ENCODE measurements at regions not wholly inside any gene's neighbourhood (a gene's known extent, or its start where the extent isn't known, plus 50 kb on each side); places are given as distances from the start of the nearest gene placed in this dataset.
A peak's percentile ranks its signal among the peaks of the same experiment; 100 is the strongest.

DNA sequence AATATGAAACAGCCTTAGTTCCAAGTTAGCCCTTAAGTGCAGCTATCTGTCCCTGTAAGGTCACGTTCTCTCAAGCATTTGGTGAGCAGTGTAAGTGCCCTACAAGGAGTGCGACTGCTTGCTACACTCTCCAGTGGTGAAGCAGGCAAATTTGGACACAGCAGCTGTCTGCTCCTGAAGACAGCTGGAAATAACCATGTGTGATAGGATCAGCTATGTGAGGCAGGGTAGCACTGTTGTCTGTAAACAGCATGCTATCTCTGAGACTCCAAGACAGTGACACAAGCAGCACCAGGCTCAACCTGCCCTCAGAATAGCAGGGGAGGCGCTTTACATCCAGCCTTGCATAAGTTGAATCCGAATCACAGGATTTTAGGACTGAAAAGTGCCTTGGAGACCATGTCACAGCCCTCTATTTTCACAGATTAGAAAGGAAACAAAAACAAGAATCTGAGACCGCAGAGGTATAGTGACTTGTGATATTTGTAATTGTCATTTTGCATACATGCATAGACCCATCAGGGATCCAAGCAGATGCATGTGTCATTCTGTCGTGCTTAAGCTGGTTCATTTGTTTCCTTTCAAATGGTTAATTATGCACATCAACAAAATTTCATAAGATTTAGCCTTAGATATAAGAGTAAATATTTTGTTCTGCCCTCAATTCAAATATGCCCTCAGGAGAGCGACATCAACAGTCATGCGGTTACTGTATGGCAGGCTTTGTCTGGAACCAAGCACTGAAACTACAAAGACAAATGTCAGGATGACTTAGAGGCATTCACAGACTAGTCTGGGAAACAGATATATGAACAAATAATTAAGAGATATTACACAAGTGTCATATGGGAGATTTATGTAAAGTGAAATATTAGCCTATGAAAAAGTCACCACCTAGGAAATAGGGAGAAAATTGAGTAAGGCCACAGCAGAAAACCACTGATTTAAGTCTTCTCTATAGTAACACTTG lies 134.9 kb upstream of the NRIP1 start:
- Histone ChIP-seq H3K36me3 (replicated peaks in 1 of 2; ENCODE audit: control insufficient read depth in 1 of 2, insufficient read depth in 2 of 2, low read length in 2 of 2) (no peaks in the 10 kb centered on the region), H3K27ac (ENCODE audit: extremely low read length, insufficient read depth, low read length) (no peak overlapping the region), H3K4me1 (ENCODE audit: insufficient read depth, low read length) (peaks cover 80% of the 10 kb centered on the region), H2AFZ (ENCODE audit: low read length) (no peak overlapping the region), H3K9ac (ENCODE audit: insufficient read depth, low read depth, low read length) (0 out of 2 replicates have a peak overlapping the region, but pooled peaks have one; percentile 19), H3K27me3 (ENCODE audit: control insufficient read depth in 1 of 2, insufficient read depth in 2 of 2, low read length in 2 of 2) (no peaks in the 10 kb centered on the region), H3K9me3 (ENCODE audit: low read length) (no peaks in the 10 kb centered on the region), H3K4me3 (replicated peaks in 1 of 3; ENCODE audit: insufficient read depth in 1 of 3, low read depth in 2 of 3, low read length in 3 of 3) (no peak overlapping the region), H3K4me2 (ENCODE audit: low read depth, low read length) (no peak overlapping the region), H4K20me1 (ENCODE audit: insufficient read depth, low read length) (no peaks in the 10 kb centered on the region), H3K79me2 (ENCODE audit: insufficient read depth, low read length) (no peaks in the 10 kb centered on the region)
- intact Hi-C loops (cut with micrococcal nuclease; ENCODE audit: unreplicated experiment) (no loop called here), in situ Hi-C loops (cut with HindIII; ENCODE audit: extremely low pct_ligation_motif_present, low pct_unique_long_range_greater_than_20kb) (no loop called here)
- 97% methylated on average over 8 of the region's 8 CpGs for WGBS (ENCODE audit: low lambda C conversion rate)
- ChIA-PET CTCF (ENCODE audit: low intra/inter-chr PET ratio, low total read pairs) (no interaction called here), POLR2A (interaction anchor here (0.9 kb wide), 1 partner anchor 60 kb away, joined by 3 read pairs; no protein-coding TSS in a partner anchor)
- ATAC-seq (no peak; the same call in 2 of the 3 replicates), DNase-seq (ENCODE audit: low spot score) (no peak), FAIRE-seq (no peak)
- BruUV-seq (replicated peaks) = no TSS peak
- TF ChIP-seq ZSCAN30 (CRISPR knock-in tag; IDR thresholded peaks at IDR 0.05) (no peak), GTF2F1 (IDR thresholded peaks at IDR 0.05; ENCODE audit: low read length) (no peak), ZSCAN12 (CRISPR knock-in tag; IDR thresholded peaks at IDR 0.05) (no peak), SETDB1 (CRISPR knock-in tag; IDR thresholded peaks at IDR 0.05; ENCODE audit: borderline replicate concordance) (no peak), ZNF749 (CRISPR knock-in tag; IDR thresholded peaks at IDR 0.05; ENCODE audit: borderline replicate concordance) (no peak), CENPT (CRISPR knock-in tag; IDR thresholded peaks at IDR 0.05; ENCODE audit: low read depth) (no peak), NR2C2 (CRISPR knock-in tag; IDR thresholded peaks at IDR 0.05; ENCODE audit: borderline replicate concordance) (no peak)
- TF ChIP-seq, protein P1, sequence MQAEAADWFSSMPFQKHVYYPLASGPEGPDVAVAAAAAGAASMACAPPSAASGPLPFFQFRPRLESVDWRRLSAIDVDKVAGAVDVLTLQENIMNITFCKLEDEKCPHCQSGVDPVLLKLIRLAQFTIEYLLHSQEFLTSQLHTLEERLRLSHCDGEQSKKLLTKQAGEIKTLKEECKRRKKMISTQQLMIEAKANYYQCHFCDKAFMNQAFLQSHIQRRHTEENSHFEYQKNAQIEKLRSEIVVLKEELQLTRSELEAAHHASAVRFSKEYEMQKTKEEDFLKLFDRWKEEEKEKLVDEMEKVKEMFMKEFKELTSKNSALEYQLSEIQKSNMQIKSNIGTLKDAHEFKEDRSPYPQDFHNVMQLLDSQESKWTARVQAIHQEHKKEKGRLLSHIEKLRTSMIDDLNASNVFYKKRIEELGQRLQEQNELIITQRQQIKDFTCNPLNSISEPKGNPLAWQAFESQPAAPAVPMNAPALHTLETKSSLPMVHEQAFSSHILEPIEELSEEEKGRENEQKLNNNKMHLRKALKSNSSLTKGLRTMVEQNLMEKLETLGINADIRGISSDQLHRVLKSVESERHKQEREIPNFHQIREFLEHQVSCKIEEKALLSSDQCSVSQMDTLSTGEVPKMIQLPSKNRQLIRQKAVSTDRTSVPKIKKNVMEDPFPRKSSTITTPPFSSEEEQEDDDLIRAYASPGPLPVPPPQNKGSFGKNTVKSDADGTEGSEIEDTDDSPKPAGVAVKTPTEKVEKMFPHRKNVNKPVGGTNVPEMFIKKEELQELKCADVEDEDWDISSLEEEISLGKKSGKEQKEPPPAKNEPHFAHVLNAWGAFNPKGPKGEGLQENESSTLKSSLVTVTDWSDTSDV (CRISPR knock-in tag; IDR thresholded peaks at IDR 0.05) = no peak
- TF ChIP-seq, protein P2, sequence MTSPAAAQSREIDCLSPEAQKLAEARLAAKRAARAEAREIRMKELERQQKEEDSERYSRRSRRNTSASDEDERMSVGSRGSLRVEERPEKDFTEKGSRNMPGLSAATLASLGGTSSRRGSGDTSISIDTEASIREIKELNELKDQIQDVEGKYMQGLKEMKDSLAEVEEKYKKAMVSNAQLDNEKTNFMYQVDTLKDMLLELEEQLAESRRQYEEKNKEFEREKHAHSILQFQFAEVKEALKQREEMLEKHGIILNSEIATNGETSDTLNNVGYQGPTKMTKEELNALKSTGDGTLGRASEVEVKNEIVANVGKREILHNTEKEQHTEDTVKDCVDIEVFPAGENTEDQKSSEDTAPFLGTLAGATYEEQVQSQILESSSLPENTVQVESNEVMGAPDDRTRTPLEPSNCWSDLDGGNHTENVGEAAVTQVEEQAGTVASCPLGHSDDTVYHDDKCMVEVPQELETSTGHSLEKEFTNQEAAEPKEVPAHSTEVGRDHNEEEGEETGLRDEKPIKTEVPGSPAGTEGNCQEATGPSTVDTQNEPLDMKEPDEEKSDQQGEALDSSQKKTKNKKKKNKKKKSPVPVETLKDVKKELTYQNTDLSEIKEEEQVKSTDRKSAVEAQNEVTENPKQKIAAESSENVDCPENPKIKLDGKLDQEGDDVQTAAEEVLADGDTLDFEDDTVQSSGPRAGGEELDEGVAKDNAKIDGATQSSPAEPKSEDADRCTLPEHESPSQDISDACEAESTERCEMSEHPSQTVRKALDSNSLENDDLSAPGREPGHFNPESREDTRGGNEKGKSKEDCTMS (CRISPR knock-in tag; conservative IDR thresholded peaks at IDR 0.05) = no peak
- TF ChIP-seq, protein P3, sequence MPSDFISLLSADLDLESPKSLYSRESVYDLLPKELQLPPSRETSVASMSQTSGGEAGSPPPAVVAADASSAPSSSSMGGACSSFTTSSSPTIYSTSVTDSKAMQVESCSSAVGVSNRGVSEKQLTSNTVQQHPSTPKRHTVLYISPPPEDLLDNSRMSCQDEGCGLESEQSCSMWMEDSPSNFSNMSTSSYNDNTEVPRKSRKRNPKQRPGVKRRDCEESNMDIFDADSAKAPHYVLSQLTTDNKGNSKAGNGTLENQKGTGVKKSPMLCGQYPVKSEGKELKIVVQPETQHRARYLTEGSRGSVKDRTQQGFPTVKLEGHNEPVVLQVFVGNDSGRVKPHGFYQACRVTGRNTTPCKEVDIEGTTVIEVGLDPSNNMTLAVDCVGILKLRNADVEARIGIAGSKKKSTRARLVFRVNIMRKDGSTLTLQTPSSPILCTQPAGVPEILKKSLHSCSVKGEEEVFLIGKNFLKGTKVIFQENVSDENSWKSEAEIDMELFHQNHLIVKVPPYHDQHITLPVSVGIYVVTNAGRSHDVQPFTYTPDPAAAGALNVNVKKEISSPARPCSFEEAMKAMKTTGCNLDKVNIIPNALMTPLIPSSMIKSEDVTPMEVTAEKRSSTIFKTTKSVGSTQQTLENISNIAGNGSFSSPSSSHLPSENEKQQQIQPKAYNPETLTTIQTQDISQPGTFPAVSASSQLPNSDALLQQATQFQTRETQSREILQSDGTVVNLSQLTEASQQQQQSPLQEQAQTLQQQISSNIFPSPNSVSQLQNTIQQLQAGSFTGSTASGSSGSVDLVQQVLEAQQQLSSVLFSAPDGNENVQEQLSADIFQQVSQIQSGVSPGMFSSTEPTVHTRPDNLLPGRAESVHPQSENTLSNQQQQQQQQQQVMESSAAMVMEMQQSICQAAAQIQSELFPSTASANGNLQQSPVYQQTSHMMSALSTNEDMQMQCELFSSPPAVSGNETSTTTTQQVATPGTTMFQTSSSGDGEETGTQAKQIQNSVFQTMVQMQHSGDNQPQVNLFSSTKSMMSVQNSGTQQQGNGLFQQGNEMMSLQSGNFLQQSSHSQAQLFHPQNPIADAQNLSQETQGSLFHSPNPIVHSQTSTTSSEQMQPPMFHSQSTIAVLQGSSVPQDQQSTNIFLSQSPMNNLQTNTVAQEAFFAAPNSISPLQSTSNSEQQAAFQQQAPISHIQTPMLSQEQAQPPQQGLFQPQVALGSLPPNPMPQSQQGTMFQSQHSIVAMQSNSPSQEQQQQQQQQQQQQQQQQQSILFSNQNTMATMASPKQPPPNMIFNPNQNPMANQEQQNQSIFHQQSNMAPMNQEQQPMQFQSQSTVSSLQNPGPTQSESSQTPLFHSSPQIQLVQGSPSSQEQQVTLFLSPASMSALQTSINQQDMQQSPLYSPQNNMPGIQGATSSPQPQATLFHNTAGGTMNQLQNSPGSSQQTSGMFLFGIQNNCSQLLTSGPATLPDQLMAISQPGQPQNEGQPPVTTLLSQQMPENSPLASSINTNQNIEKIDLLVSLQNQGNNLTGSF (CRISPR knock-in tag; IDR thresholded peaks at IDR 0.05) = no peak
